ENCODE measurements at regions not wholly inside any gene's neighbourhood (a gene's known extent, or its start where the extent isn't known, plus 50 kb on each side); places are given as distances from the start of the nearest gene placed in this dataset.

DNA sequence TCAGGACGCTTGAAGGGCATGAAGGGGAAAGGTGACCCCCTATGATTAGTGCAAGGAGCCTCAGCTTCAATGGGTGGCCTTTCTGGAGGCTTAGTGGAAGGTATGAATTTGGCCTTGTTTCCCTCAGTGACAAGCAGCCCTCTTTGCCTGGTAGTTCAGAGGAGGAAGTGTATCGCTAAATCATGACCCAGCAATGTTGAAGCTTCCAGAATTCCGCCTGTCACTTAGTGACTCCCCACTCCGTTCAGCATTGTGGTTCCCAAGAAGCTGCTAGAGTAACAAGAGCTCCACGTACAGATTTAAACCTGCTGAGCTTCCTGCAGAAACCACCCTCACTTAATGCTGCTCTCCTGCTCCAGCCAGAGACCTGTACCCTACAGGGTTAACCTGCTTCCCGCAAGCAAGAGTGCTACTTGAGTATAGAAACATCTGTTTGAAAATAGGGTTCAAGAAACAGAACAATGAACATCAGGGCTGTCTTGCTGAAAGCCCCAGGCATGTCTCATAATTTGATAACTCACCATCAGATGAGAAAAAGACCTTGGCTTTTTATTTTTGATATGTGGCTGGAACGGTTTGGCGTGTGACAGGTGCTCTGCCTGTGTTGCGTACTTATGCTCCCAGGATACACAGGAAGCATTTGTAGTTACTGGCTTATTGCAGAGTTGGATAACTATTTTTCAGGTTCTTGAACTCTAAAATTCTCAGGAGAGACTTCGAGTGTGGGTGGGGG lies 105.2 kb downstream of the UCHL1 start:
- TF ChIP-seq, protein P1, sequence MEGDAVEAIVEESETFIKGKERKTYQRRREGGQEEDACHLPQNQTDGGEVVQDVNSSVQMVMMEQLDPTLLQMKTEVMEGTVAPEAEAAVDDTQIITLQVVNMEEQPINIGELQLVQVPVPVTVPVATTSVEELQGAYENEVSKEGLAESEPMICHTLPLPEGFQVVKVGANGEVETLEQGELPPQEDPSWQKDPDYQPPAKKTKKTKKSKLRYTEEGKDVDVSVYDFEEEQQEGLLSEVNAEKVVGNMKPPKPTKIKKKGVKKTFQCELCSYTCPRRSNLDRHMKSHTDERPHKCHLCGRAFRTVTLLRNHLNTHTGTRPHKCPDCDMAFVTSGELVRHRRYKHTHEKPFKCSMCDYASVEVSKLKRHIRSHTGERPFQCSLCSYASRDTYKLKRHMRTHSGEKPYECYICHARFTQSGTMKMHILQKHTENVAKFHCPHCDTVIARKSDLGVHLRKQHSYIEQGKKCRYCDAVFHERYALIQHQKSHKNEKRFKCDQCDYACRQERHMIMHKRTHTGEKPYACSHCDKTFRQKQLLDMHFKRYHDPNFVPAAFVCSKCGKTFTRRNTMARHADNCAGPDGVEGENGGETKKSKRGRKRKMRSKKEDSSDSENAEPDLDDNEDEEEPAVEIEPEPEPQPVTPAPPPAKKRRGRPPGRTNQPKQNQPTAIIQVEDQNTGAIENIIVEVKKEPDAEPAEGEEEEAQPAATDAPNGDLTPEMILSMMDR (conservative IDR thresholded peaks at IDR 0.05): no peak
- TF ChIP-seq ZFX (IDR thresholded peaks at IDR 0.05): no peak

Data from C4-2B (cell line).